ENCODE measurements at regions not wholly inside any gene's neighbourhood (a gene's known extent, or its start where the extent isn't known, plus 50 kb on each side); places are given as distances from the start of the nearest gene placed in this dataset.
"Not testable (repeated sequence)": the region's sequence is repeated elsewhere in the genome, so short reads cannot be mapped to it uniquely, and the experiment has no call there.

GRCh38 chrX:95956745-95957144, 727.9 kb upstream of the DIAPH2 start:
- no peak for DNase-seq
- Histone ChIP-seq H3K27me3 (no peaks in the 10 kb centered on the region), H3K27ac (no peak overlapping the region), H3K4me3 (no peak overlapping the region), H3K9me3 (no peaks in the 10 kb centered on the region), H3K4me1 (no peaks in the 10 kb centered on the region), H3K36me3 (no peaks in the 10 kb centered on the region)
- TF ChIP-seq, protein P1, sequence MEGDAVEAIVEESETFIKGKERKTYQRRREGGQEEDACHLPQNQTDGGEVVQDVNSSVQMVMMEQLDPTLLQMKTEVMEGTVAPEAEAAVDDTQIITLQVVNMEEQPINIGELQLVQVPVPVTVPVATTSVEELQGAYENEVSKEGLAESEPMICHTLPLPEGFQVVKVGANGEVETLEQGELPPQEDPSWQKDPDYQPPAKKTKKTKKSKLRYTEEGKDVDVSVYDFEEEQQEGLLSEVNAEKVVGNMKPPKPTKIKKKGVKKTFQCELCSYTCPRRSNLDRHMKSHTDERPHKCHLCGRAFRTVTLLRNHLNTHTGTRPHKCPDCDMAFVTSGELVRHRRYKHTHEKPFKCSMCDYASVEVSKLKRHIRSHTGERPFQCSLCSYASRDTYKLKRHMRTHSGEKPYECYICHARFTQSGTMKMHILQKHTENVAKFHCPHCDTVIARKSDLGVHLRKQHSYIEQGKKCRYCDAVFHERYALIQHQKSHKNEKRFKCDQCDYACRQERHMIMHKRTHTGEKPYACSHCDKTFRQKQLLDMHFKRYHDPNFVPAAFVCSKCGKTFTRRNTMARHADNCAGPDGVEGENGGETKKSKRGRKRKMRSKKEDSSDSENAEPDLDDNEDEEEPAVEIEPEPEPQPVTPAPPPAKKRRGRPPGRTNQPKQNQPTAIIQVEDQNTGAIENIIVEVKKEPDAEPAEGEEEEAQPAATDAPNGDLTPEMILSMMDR (IDR thresholded peaks at IDR 0.05) = no peak
- ATAC-seq = no peak
- intact Hi-C loops (cut with DNase I) = no loop called here

DNA sequence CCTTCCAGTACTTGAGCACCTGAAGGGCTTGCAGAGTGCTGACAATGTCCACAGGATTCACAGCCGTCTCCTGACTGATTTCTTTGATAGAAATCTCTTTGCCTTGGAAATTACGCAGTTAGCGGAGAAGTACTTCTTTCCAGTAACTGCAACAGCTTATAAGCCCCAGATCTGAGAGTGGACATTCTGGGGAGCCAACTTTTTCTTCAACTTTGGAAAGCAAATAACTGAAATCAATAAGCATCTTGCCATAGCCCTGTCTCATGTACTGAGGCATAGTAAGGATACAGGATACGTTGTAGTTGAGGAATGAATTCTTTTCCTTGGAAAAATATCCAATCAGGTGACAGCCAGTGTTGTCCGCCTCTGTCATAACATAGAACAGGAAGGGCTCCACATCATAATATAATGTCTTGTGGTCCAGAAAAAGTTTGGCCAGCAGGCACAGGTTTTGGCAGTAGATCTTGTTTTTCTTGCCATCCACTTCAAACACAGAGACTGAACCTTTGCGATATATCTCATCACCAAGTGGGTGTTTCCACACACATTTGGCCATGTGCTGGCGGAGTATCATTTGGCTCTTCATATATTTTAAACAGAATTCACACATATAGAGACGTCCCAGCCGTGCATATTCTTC, 711.1 kb upstream of the DIAPH2 start:
- not testable (repeated sequence) for H3K36me3 ChIP-seq, ATAC-seq, H3K4me3 ChIP-seq

GRCh38 chrX:95974096-95974470, 710.6 kb upstream of the DIAPH2 start:
- Histone ChIP-seq H3K36me3 (no peaks in the 10 kb centered on the region), H3K27me3 (no peaks in the 10 kb centered on the region), H3K4me1 (no peaks in the 10 kb centered on the region), H3K9me3 (no peaks in the 10 kb centered on the region), H3K27ac (no peak overlapping the region), H3K4me3 (no peak overlapping the region)
- intact Hi-C loops (cut with DNase I) = no loop called here
- no peak for DNase-seq
- TF ChIP-seq, protein P1 (IDR thresholded peaks at IDR 0.05) = no peak
- ATAC-seq = no peak

More for the DNA sequence above, 711.1 kb upstream of the DIAPH2 start:
- H3K4me1 ChIP-seq; intact Hi-C loops (cut with DNase I); H3K9me3 ChIP-seq; H3K27me3 ChIP-seq; H3K27ac ChIP-seq; DNase-seq: not testable (repeated sequence)

DNA sequence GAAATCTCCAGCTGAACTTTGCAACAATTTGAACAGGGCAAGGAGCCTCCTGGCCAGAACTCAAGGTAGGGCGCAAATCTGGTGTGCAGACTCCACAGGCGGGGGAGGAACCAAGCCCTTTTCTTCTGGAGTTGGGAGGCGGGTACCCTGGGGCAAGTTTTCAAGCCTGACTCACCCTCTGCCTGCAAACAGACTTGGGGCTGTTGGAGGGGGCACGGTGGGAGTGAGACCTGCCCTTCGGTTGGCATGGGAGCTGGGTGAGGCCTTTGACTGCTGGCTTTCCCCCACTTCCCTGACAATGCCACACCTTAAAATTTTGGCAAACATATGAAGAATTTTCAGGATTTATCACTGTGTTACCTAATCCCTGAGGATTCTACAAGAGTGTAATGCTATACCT, 709.8 kb upstream of the DIAPH2 start:
- H3K4me1 ChIP-seq = no peaks in the 10 kb centered on the region
- intact Hi-C loops (cut with DNase I) = no loop called here
- H3K27me3 ChIP-seq = no peaks in the 10 kb centered on the region
- H3K4me3 ChIP-seq = no peak overlapping the region
- no peaks in the 10 kb centered on the region for H3K36me3 ChIP-seq
- TF ChIP-seq, protein P1 (IDR thresholded peaks at IDR 0.05) = no peak
- no peak for ATAC-seq
- no peak overlapping the region for H3K27ac ChIP-seq
- H3K9me3 ChIP-seq = no peaks in the 10 kb centered on the region
- DNase-seq = no peak

DNA sequence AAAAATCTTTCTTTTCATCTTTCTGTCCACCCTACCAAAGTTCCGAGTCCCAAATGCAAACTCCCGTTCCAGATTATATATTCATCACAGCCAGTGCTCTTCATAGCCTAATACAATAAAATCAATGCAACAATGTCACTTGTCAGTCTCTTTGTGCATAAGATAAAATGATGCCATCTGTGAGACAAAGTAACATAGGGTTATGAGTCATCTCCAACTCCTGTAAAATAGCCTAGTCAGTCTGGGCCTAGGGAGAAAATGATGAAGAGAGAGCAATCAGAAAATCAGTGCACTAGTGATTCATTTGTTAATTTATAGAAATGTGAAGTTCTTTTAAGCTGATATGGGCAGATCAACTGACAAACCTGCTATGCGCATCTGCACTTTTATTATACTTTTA, 689.1 kb upstream of the DIAPH2 start:
- TF ChIP-seq, protein P1 (IDR thresholded peaks at IDR 0.05) = no peak
- no peaks in the 10 kb centered on the region for H3K4me1 ChIP-seq
- H3K27ac ChIP-seq = no peak overlapping the region
- intact Hi-C loops (cut with DNase I) = no loop called here
- no peaks in the 10 kb centered on the region for H3K27me3 ChIP-seq
- ATAC-seq (no peak), DNase-seq (no peak)
- H3K36me3 ChIP-seq = no peaks in the 10 kb centered on the region
- no peak overlapping the region for H3K4me3 ChIP-seq
- no peaks in the 10 kb centered on the region for H3K9me3 ChIP-seq

- no peaks in the 10 kb centered on the region for H3K4me1 ChIP-seq
- H3K27ac ChIP-seq = no peak overlapping the region
- no peaks in the 10 kb centered on the region for H3K36me3 ChIP-seq
- intact Hi-C loops (cut with DNase I) = no loop called here
- ATAC-seq (no peak), DNase-seq (no peak)
- no peaks in the 10 kb centered on the region for H3K27me3 ChIP-seq
- no peaks in the 10 kb centered on the region for H3K9me3 ChIP-seq
- H3K4me3 ChIP-seq = no peak overlapping the region
- TF ChIP-seq, protein P1 (IDR thresholded peaks at IDR 0.05) = no peak
Observed at GRCh38 chrX:95996294-95996693, 688.3 kb upstream of the DIAPH2 start.

Data from upper lobe of right lung (tissue), 1 donor.